ENCODE measurements at regions not wholly inside any gene's neighbourhood (a gene's known extent, or its start where the extent isn't known, plus 50 kb on each side); places are given as distances from the start of the nearest gene placed in this dataset.

DNA sequence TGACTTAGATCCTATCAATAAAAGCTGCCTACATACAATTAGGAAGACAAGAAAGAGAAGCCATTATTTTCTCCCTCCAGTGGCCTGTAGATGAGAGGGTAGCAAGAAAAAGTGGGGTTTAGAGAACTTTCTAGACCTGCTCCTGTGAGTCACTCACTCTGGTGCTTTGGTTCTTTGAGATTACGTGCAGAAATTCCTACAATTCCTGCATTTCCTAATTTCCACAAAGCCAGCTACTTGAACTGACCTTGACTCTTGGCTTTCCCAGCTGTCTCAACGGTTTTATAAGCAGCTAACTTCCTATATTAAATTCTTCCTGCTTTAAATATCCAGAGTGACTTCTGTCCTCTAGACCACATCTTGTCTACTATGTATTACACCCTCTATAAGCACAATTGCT lies 899.5 kb upstream of the KLHL29 start:
- in situ Hi-C loops (cut with HindIII; ENCODE audit: low pct_unique_long_range_greater_than_20kb, low sequenced_read_pairs) = no loop called here
- TF ChIP-seq, protein P1, sequence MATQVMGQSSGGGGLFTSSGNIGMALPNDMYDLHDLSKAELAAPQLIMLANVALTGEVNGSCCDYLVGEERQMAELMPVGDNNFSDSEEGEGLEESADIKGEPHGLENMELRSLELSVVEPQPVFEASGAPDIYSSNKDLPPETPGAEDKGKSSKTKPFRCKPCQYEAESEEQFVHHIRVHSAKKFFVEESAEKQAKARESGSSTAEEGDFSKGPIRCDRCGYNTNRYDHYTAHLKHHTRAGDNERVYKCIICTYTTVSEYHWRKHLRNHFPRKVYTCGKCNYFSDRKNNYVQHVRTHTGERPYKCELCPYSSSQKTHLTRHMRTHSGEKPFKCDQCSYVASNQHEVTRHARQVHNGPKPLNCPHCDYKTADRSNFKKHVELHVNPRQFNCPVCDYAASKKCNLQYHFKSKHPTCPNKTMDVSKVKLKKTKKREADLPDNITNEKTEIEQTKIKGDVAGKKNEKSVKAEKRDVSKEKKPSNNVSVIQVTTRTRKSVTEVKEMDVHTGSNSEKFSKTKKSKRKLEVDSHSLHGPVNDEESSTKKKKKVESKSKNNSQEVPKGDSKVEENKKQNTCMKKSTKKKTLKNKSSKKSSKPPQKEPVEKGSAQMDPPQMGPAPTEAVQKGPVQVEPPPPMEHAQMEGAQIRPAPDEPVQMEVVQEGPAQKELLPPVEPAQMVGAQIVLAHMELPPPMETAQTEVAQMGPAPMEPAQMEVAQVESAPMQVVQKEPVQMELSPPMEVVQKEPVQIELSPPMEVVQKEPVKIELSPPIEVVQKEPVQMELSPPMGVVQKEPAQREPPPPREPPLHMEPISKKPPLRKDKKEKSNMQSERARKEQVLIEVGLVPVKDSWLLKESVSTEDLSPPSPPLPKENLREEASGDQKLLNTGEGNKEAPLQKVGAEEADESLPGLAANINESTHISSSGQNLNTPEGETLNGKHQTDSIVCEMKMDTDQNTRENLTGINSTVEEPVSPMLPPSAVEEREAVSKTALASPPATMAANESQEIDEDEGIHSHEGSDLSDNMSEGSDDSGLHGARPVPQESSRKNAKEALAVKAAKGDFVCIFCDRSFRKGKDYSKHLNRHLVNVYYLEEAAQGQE (IDR thresholded peaks at IDR 0.05; ENCODE audit: insufficient read depth in 1 of 2, low read depth in 2 of 2, low read length in 1 of 2) = no peak
- no peak for TF ChIP-seq SIN3A (IDR thresholded peaks at IDR 0.05; ENCODE audit: borderline replicate concordance, insufficient read depth, low read depth, low read length)
- no peak for TF ChIP-seq TCF7L2 (IDR thresholded peaks at IDR 0.05; ENCODE audit: low read depth, low read length)
- TF ChIP-seq POLR2AphosphoS5 (IDR thresholded peaks at IDR 0.05; ENCODE audit: low read depth, low read length) = no peak
- no peak for TF ChIP-seq CTCF (IDR thresholded peaks at IDR 0.05)
- no peak for ATAC-seq

DNA sequence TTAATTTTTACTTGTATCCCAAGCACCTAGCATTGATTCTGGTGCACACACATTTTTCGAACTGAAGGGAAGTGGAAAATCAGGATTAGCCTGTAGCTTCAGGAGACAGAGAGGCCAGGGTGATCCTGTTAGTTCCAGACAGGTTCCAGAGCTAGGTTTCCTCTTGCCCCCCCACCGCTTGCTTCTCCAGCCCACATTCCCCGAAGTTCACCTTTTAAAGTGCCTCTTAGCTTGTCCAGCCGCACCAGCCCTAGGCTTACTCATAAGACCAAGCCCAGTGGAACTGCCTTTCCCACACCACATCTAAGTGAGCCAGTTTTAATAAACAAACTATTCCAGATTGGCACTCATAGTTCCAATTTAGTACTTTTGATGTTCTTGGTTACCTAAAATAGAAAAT lies 898.6 kb upstream of the KLHL29 start:
- in situ Hi-C loops (cut with HindIII; ENCODE audit: low pct_unique_long_range_greater_than_20kb, low sequenced_read_pairs) = no loop called here
- ChIA-PET POLR2A (no interaction called here), CTCF (no interaction called here)
- no peak overlapping the region for H3K27ac ChIP-seq (ENCODE audit: low read length)
- no peaks in the 10 kb centered on the region for H3K9me3 ChIP-seq (ENCODE audit: control insufficient read depth, insufficient read depth, low read depth, low read length)
- H3K36me3 ChIP-seq (ENCODE audit: control insufficient read depth, insufficient read depth, low read length) = no peaks in the 10 kb centered on the region
- no peak overlapping the region for H3K4me3 ChIP-seq (ENCODE audit: low read depth in 2 of 2, low read length in 2 of 2)
- intact Hi-C loops (cut with micrococcal nuclease; ENCODE audit: unreplicated experiment) = no loop called here
- ATAC-seq (no peak), DNase-seq (ENCODE audit: low read depth, low spot score) (no peak)
- no peaks in the 10 kb centered on the region for H3K27me3 ChIP-seq (ENCODE audit: control insufficient read depth, insufficient read depth, low read length)
- TF ChIP-seq POLR2AphosphoS5 (IDR thresholded peaks at IDR 0.05; ENCODE audit: low read depth, low read length) = no peak
- no peak for TF ChIP-seq CTCF (IDR thresholded peaks at IDR 0.05)
- no peak for TF ChIP-seq SIN3A (IDR thresholded peaks at IDR 0.05; ENCODE audit: borderline replicate concordance, insufficient read depth, low read depth, low read length)
- TF ChIP-seq, protein P1 (IDR thresholded peaks at IDR 0.05; ENCODE audit: insufficient read depth in 1 of 2, low read depth in 2 of 2, low read length in 1 of 2) = no peak
- no peak for TF ChIP-seq TCF7L2 (IDR thresholded peaks at IDR 0.05; ENCODE audit: low read depth, low read length)
- no TSS peak for BruUV-seq (replicated peaks)
- no peaks in the 10 kb centered on the region for H3K4me1 ChIP-seq (ENCODE audit: control insufficient read depth, insufficient read depth, low read length)

More for the DNA sequence above, 899.5 kb upstream of the KLHL29 start:
- DNase-seq (ENCODE audit: low read depth, low spot score) = no peak
- Histone ChIP-seq H3K4me3 (ENCODE audit: low read depth in 2 of 2, low read length in 2 of 2) (no peak overlapping the region), H3K27ac (ENCODE audit: low read length) (no peak overlapping the region), H3K4me1 (ENCODE audit: control insufficient read depth, insufficient read depth, low read length) (no peaks in the 10 kb centered on the region), H3K9me3 (ENCODE audit: control insufficient read depth, insufficient read depth, low read depth, low read length) (no peaks in the 10 kb centered on the region), H3K36me3 (ENCODE audit: control insufficient read depth, insufficient read depth, low read length) (no peaks in the 10 kb centered on the region), H3K27me3 (ENCODE audit: control insufficient read depth, insufficient read depth, low read length) (no peaks in the 10 kb centered on the region)
- intact Hi-C loops (cut with micrococcal nuclease; ENCODE audit: unreplicated experiment) = no loop called here
- POLR2A ChIA-PET = no interaction called here
- BruUV-seq (replicated peaks) = no TSS peak
- CTCF ChIA-PET = no interaction called here

Data from Panc1 (cell line).